HG03575 (cell line): ENCODE measurements at regions not wholly inside any gene's neighbourhood (a gene's known extent, or its start where the extent isn't known, plus 50 kb on each side); places are given as distances from the start of the nearest gene placed in this dataset.

Experiments used
- ATAC-seq: cut with Tn5 transposase; IDR thresholded peaks from one replicate; pipeline ENCODE4 v1.9.1; 2021; ENCODE audit not compliant: unreplicated experiment, insufficient number of reproducible peaks, low FRiP score; ENCODE audit errors: extremely low read depth

- no peak for ATAC-seq
Observed at GRCh38 chr2:30396436-30397232, 50.4 kb upstream of the LCLAT1 start.
